ENCODE measurements at regions not wholly inside any gene's neighbourhood (a gene's known extent, or its start where the extent isn't known, plus 50 kb on each side); places are given as distances from the start of the nearest gene placed in this dataset.
"Not testable (repeated sequence)": the region's sequence is repeated elsewhere in the genome, so short reads cannot be mapped to it uniquely, and the experiment has no call there.

DNA sequence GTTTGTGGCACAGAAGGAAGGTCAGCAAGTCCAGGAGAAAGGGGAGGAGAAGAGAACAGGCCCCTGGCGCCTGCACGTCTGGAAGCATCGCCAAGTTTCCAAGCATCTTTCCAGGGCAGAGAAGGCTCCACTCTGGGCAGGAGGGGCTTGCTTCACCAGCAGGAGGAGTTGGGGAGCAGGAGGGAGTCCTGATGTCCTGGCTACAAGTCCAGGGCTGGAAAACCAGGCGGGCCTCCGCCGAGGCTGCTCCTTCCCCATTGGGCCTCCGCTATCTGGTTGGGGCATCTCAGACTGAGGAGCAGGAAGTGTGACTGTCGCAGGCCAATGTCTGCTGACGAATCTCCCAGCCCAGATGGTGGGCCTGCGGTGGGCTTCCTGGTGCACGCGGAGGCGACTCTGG, 421.9 kb downstream of the PREX1 start:
- DNase-seq (peak; percentile 25), ATAC-seq (peak; percentile 62)

DNA sequence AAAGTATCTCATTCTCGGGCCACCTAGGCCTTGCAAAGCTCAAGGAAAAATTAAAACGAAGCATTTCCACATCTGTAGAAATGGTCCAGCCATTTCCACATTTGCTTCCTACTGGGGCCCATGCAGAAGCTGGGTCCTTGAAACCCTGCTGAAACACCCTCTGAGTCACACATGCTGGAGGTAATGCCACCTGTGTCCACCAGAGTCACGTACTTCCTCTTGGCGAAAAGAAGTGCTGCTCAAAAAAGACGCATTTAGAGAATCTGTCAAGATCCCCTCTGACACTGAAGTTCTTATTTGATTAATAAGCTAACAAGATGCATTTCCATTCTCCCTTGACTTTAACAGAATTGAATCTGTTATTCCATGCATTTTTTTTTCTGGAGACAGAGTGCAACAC, 423.2 kb downstream of the PREX1 start:
- no peak for ATAC-seq
- no peak for DNase-seq

DNA sequence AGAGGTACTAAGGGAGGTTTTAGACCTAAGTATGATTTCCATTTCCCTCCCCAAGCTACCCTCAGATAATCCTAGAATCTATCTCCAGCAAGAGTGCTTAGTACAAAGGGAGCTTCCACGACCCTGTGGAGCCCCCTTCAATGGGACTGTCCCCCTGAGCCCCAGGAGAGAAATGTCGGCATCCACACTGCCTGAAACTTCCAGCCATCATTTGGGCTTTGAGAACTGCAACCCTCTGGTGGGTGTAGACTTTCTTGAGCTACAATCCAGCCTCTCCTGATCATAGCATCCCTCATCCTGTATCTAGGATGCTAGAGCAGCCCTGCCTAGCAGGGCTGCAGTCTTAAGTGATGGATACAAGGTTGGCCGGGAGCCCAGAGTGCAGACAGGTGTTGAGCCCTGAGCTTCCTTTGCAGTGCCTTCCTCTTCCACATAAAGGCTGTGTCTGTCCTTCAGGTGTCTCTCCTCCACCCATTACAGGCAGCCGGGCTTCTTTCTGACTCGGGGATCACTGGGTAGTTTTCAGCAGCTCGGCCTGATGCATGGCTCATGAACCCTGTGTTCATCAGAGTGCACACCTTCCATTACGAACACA, 424.5 kb downstream of the PREX1 start:
- no peak for DNase-seq
- no peak for ATAC-seq

DNA sequence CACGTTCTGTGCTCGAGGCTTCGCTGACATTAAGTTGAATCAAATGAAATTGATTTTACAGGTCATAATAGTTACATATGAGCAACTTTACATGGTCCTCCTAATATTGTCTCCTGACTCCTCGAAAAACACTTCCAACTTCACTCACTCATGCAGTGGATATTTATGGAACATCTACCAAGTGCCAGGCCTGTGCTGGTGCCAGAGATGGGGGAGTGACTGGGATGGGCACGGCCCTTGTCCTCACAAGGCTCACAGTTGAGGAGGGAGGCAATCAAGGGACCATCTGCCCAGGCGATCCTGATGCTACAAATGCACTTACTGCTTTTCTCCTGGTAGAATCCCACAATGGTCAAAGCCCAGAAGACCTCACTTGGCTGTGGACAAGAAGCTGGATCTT, 426.4 kb downstream of the PREX1 start:
- ATAC-seq (no peak), DNase-seq (no peak)

DNA sequence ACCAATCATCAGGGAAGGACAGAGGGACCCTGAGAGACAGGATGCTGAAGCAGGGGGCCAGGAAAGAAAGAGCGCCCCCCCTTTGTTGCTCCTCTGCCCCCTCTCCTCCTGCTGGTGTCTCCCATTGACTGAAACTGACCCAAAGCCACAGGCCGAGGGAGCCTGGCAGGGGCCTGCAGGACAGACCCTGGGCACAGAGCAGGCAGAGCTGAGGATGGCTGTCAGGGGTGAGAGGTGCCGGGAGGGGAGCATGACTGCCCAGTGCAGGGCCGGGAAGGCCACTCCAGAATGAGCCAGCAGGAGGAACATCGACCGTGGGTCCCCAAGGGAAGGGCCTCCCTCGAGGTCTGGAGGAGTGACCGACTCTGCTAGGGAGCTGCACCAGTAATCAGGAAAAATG, 427.8 kb downstream of the PREX1 start:
- no peak for ATAC-seq
- DNase-seq, result no peak

DNA sequence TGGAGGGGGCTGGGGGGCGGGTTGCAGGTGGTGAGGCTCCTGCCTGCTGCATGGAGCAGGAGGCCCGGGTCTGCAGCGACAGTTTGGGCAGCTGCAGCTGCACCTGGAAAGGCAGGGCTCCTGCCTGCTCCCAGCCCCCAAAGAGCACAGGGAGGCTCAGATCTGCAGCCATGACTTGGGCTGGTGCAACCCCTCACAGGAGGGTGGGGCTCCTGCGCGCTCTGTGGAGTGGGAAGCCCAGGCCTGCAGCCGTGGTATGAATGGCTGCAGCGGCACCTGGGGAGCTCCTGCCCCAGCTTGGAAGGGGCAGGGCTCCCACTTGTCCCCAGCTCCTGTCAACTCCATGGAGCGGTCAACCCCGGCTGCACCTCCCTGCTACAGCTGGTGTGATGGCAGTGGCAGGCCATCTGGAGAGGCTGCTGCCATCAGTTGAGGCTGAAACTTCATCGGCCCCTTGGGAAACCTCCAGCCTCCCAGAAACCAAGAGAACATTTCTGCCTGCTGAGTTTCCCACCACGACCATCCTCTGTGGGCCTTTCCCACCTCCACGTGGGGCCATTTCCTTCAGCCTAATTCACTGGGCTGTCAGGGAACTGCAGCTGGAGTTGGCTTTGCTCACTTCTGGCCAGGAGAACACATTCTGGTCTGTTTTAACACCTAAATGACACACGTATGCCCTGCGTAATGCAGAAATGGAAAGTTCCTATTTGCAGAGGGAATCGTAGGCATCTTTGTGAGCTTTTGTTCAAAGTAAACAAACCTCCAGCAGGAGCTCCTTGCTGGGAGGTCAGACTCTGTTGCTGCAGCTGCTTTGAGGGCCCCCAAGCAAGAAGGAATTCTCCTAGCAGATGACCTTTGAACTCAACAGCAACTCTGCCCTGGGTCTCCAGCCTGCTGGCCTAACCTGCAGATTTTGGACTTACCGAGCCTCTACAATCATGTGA, 429.0 kb downstream of the PREX1 start:
- ATAC-seq (no peak), DNase-seq (no peak)

DNA sequence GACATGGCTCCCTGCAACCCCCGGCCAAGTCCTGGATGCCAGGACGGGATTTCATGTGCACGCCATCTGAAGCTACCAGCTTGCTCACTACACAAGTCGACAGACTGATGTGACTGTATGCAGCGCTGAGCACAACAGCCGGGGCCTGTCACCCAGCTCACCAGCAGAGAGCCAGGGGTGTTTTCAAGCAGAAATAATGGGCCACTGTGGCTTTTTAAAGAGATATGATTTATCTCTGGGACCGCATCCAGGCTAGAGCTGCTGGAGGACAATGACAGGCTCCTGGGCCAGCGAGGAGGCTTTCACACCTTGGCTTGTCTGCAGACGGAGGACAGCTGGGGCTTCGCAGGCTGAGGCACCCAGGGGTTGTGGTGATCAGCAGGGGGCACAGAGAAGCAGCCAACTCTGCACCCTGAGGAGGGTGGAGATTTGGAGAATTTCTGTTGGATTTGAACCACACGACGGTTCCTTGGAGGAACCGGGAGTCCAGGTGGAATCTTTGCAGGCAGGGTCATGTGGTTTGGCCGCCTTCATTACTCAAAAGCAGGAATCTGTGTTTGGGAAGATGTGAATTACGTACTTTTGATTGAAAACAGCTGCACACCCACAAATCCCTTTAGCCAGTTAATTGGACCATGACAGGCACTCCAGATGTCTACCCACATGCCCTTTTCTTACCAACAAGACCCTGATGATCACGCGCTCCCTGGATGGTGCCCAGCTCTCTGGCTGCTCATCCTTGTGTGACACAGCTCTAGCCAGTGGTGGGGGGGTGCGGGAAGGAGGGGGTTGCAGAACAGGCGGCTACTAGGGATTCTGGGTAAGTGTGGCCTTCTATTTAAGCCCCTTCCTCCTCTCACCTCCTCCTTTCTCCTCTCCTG, 430.6 kb downstream of the PREX1 start:
- DNase-seq, ATAC-seq: not testable (repeated sequence)

DNA sequence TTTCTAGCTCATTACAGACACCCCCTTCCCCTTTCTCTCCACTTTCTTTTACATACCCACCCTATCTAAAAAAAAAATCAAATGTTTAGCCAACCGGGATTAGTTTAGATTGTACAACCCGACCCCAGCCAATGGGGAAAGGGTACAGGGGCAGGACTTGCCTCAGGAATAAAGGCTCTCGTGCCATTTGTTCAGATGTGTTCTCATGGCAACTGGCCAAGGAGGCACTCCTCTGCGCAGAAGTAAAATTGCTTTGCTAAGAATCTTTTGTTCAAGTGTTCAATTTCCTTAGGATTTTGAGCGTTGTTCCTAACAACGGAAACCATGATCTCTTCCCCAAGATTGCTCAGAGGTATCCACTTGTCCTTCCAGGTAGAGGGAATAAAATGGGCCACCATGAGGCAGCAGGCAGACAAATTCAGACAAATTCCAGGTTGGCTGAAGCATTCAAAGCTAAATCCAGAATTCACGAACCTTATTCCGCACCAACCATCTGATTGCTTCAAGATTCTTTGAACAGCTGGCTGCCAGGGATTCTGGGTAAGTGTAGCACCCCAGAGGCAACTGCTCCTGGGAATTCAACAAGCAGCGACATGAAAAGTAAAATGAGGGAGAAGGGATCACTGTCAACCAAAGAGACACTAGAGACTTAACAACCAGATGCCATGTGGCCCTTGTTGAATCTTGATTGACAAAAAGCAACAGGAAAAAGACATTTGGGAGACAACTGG, 431.8 kb downstream of the PREX1 start:
- DNase-seq (no peak), ATAC-seq (no peak)

DNA sequence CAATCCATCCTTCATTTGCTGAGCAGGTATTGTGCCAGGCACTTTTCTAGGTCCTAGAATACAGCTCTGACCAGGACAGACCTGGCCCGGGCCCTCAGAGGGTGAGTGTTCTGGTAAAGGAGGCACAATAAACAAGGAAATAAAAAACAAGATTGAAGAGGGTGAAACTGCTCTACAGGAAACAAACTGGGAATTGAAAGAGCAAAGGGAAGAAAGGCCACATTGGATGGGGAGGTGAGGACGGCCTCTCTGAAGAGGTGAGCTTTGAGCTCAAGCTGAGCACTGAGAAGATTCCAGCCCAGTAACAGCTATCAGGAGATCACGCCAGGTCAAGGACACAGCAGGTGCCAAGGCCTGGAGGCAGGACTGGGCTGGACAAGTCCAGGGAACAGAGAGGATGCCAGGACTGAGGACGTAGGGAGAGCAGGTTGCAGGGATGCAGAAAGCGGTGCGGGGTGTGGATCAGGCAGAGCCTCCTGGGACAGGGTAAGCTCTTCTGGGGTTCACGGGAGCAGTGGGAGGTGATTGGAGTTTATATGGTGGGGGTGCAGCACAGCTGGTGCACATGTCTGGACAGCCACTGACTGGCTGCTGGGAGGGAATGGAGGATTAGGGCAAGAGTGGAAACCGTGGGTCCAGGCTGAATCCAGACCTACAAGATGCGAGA, 433.3 kb downstream of the PREX1 start:
- ATAC-seq (no peak), DNase-seq (no peak)

DNA sequence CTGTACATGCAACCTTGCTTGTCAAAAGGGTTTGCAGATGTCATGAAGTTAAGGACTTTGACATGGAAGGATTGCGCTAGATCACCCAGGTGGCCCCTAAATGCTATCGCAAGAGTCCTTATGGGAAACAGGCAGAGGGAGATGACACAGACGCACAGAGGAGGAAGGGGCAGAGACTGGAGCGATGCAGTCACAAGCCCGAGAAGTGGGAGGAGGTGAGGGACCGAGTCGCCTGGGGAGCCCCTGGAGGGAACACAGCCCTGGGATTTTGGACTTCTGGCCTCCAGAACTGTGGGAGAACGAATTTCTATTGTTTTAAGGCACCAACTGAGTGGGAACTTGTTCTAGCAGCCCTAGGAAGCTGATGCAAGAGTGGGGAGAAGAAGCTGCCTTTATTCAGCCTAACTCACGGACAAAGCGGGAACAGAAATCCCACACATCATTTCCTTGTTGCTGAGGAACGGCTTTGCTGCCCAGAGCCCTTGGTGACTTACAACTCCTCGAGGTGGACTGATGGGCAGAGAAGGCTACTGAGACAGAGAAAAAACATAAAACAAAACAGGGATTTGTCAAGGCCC, 434.0 kb downstream of the PREX1 start:
- DNase-seq (no peak), ATAC-seq (no peak)

DNA sequence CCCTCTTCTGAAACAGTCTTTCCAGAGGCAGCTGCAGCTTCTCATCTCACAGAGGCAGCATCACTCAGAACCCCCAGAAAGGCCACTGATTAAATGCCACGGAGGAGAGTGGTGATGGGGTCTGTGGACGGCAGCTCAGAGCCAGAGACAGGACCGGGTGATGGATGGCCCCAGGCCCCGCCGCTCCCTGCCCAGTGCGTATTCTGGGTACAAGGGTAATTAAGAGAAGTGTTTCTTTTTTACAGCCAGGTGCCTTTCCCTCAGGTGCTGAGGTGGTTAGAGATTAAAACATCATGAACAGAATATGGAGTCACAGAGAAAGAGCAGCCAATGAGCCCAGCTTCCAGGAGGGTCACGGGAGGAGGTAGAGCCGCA, 434.5 kb downstream of the PREX1 start:
- ATAC-seq (no peak), DNase-seq (no peak)

DNA sequence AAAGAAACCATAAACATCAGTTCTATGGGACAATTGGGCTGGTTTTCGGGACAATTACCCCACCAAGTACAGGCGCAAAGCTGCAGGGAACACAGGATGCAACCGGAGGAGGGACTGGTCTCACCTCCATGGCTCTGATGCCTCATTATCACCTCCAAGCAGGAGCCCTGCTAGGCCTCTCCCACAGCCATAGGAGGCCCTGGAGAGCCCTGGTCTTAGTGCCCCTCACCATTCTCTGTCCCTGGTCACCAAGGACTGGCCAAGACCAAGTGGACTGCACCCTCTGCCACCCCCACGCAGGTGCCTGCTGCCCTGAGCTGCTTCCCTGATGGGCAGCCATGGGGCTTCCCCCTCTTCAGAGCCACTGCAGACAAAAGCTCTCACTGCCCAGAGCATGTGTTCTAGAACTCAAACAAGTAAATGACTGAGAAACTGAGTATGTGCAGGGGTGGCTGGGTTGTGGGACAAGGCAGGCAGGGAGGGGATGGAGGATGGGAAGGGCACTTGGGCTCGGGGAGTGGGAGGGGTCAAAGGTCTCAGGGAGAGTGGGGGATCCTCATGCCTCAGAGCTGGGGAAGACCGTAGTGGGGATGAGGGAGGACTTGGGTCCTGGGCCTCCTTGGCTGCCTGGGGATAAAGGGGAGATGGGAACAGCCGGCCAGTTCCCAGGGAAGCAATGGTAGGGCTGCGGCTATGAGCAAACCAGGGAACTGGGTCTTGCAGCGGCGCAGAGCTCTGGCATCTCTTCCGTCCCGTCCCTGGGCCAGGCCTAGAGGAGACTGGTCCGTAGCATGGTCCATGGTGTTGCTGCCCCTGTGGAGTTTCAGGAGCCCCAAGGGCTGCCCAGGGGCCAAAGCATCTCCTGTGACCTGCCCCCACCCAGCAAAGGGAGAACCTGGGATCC, 435.1 kb downstream of the PREX1 start:
- DNase-seq, result no peak
- ATAC-seq, result no peak

DNA sequence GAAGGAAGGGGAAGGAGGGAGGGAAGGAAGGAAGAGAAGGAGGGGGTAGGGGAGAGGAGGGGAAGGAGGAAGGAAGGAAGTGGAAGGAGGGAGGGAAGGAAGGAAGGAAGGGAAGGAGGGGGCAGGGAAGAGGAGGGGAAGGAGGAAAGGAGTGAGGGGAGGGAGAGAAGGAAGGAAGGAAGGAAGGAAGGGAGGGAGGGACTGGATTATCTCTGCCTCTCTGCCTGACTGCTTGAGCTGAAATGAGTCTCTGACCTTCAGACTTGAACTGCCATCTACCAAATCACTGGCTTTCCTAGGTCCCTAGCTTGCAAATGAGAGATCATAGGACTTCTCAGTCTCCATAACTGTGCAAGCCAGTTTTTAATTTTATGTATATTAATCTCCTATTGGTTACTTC, 436.8 kb downstream of the PREX1 start:
- DNase-seq, result no peak
- no peak for ATAC-seq

DNA sequence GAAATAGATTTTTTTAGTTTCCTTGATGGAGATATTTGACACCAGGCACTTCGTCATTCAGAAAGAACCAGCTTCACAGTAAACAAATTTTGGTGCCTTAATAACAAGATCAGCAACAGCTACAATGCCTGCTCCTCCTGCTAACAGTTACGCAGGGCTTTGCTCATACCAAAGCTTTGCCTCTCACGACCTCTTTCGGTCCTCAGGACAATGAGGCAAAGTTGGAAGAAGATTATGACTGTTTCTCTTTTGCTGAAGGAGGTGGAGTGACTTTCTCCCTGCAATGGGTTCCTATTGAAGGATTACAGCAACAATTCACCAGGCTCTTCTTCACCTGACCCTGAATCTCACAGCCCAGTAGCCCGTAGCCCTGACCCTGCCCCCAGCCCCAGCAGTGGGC, 440.1 kb downstream of the PREX1 start:
- DNase-seq (no peak), ATAC-seq (no peak)

DNA sequence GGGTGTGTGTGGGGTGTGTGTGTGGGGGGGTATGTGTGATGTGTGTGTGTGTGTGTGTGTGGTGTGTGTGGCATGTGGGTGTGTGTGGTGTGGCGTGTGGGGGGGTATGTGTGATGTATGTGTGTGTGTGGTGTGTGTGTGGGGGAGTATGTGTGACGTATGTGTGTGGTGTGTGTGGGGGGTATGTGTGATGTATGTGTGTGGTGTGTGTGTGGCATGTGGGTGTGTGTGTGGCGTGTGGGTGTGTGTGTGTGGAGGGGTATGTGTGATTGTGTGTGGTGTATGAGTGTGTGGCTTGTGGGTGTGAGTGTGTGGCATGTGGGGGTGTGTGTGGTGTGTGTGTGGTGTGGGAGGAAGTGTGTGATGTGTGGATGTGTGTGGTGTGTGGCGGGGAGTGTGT, 442.3 kb downstream of the PREX1 start:
- ATAC-seq (no peak), DNase-seq (no peak)

DNA sequence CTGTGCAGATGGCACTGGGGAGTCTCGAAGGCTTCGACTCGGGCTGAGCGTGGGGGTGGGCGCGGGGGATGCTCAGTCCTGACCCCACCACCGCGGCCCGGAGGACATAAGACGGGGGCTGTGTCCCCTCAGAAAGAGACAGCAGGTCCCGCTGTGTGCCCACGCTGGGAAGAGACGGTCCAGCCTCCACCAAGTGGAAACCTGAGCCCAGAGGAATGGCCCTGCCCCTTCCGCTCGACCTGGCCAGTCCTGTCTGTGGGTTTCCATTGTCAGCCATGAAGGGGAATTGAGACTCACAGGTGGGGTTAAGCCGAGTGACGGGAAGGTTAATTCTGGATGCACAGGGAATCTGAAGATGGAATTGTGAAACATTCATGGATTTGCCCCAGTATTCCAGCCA, 442.7 kb downstream of the PREX1 start:
- ATAC-seq, result no peak
- no peak for DNase-seq

DNA sequence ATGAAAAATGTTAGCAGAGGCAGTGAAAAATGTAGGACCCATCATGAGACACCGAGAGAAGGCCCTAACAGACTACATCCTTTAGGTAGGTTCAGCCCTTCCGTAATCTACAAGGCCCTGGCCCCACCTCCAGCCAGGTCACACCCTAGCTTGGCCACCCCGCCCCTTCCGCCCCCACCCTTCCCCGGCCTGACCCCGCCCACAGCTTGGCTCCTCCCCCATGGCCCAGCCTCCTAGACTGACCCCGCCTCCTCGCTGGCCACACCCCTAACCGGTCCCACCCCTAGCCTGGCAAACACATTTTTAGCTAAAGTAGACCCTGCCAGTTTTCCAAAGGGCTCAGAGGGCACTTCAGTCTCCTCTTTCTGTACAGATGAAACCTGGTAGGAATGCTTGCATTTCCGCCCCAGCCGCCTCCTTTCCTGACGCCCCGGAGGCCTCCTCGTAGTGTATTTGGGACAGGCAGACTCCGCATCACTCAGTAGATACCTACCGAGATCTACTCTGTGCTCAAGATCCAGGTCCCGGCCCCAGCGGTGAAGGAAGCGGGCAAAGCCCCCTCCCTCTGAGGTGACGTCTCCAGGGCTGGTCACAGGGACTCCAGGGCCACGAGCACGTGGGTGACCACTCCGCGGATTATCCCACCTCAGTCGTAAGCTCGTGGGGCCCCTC, 443.5 kb downstream of the PREX1 start:
- peak; percentile 38 for DNase-seq

DNA sequence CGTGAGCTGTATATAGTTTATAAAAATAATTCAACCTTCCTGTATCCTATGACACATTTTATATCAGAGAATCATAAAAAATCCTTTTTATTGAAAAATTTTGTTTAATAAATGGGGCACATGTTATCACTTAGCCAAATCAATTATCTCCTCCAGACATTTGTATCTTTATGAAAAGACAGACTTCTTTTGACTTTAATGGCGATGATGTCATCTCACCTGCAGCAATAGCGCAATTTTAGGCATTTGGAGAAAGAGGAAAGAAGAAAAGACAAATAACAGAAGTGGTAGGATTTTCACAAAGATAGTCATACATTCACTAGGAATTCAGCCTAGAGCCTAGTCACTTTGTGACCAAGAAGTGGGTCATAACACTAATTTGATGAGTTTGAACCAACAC, 444.5 kb downstream of the PREX1 start:
- ATAC-seq (no peak), DNase-seq (no peak)

More for the DNA sequence above, 443.5 kb downstream of the PREX1 start:
- ATAC-seq, result no peak

DNA sequence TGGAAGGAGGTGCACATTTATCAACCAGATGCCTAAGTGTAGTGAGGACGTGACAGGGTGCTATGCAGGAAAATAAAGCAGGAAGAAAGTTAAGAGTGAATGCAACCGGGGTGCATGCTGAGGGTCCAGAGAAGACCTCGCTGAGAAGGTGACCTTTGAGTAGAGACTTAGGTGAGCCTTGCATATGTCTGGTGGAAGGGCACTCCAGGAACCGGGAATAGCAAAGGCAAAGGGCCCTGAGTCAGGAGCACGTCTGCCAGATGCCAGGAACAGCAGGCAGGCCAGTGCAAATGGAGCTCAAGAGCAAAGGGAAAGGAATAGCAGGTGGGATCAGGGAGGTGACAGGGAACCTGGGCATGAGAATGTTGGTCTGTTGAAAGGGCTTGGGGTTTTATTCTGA, 445.5 kb downstream of the PREX1 start:
- DNase-seq, result no peak
- ATAC-seq, result no peak
